BLaER1 (cell line): ENCODE measurements at regions not wholly inside any gene's neighbourhood (a gene's known extent, or its start where the extent isn't known, plus 50 kb on each side); places are given as distances from the start of the nearest gene placed in this dataset.

Experiments used
- H3K27ac ChIP-seq: shearing (Covaris generic); formaldehyde crosslinking; 2 replicates; pipeline ENCODE4 v1.8.1; 2022
- H3K27me3 ChIP-seq: shearing (Covaris generic); formaldehyde crosslinking; 2 replicates; pipeline ENCODE4 v1.8.1; 2022
- H3K36me3 ChIP-seq: shearing (Covaris generic); formaldehyde crosslinking; 2 replicates; pipeline ENCODE4 v1.8.1; 2022
- H3K4me1 ChIP-seq: shearing (Covaris generic); formaldehyde crosslinking; 2 replicates; pipeline ENCODE4 v1.8.1; 2022
- H3K4me2 ChIP-seq: shearing (Covaris generic); formaldehyde crosslinking; 2 replicates; pipeline ENCODE4 v1.8.1; 2022
- H3K4me3 ChIP-seq: shearing (Covaris generic); formaldehyde crosslinking; 2 replicates; pipeline ENCODE4 v1.8.1; 2022
- H3K9ac ChIP-seq: shearing (Covaris generic); formaldehyde crosslinking; 2 replicates; pipeline ENCODE4 v1.8.1; 2022
- H3K9me3 ChIP-seq: shearing (Covaris generic); formaldehyde crosslinking; 2 replicates; pipeline ENCODE4 v1.8.1; 2022
- H4K20me1 ChIP-seq: shearing (Covaris generic); formaldehyde crosslinking; 2 replicates; pipeline ENCODE4 v1.8.1; 2022
- Cebpa-rat ChIP-seq: shearing (Covaris generic); IDR thresholded peaks from 2 replicates; pipeline ENCODE4 v1.8.1; 2022

- Histone ChIP-seq H3K4me2 (no peak overlapping the region), H3K9ac (no peak overlapping the region)
- no peak for TF ChIP-seq Cebpa-rat
Measured at GRCh38 chr13:51534041-51534817, 50.0 kb upstream of the WDFY2 start.

More at GRCh38 chr13:51534041-51534817, 50.0 kb upstream of the WDFY2 start:
- H3K36me3 ChIP-seq = no peaks in the 10 kb centered on the region
- peaks cover 7% of the 10 kb centered on the region; the same call in 1 of the 2 replicates for H3K4me1 ChIP-seq
- H4K20me1 ChIP-seq = no peaks in the 10 kb centered on the region
- no peak overlapping the region for H3K27ac ChIP-seq
- no peak overlapping the region for H3K4me3 ChIP-seq
- H3K9me3 ChIP-seq = no peaks in the 10 kb centered on the region
- H3K27me3 ChIP-seq = no peaks in the 10 kb centered on the region
